HepG2 (cell line): ENCODE measurements at regions not wholly inside any gene's neighbourhood (a gene's known extent, or its start where the extent isn't known, plus 50 kb on each side); places are given as distances from the start of the nearest gene placed in this dataset.

Experiments used
- AGO2 ChIP-seq: fragments of 200-400 bp; formaldehyde crosslinking; optimal IDR thresholded peaks from 2 replicates; pipeline ENCODE3; 2017; ENCODE audit warnings: mild to moderate bottlenecking, low read depth, low read length, moderate library complexity
- ATM ChIP-seq: fragments of 450-650 bp; IDR thresholded peaks from 2 replicates; pipeline ENCODE4 v1.7.1; 2017; ENCODE audit warnings: mild to moderate bottlenecking, borderline replicate concordance
- CREM ChIP-seq, 2 experiments: sonication (generic) in 1 of 2; formaldehyde crosslinking in 1 of 2; IDR thresholded peaks; 2 replicates each; pipeline versions ENCODE4 v1.4.0 to v1.6.1; 2016 to 2020; ENCODE audit warnings: antibody characterized with exemption in 1 of 2, mild to moderate bottlenecking in 1 of 2, missing genetic modification reagents in 1 of 2
- EED ChIP-seq: sonication (generic); formaldehyde crosslinking; IDR thresholded peaks from 2 replicates; pipeline ENCODE4 v1.5.0; 2020; ENCODE audit warnings: mild to moderate bottlenecking, missing genetic modification reagents
- FOXP1 ChIP-seq, 2 experiments: fragments of 450-650 bp in 1 of 2; IDR thresholded peaks; 2 replicates each; pipeline ENCODE4 v1.6.1; 2017 to 2018; ENCODE audit warnings: antibody characterized with exemption in 1 of 2
- HDAC1 ChIP-seq: sonication (generic); formaldehyde crosslinking; IDR thresholded peaks from 2 replicates; pipeline ENCODE4 v1.5.1; 2020; ENCODE audit warnings: mild to moderate bottlenecking, missing genetic modification reagents
- HINFP ChIP-seq: sonication (generic); formaldehyde crosslinking; IDR thresholded peaks from 2 replicates; pipeline ENCODE4 v1.4.0; 2020; ENCODE audit warnings: low read depth, mild to moderate bottlenecking, missing genetic modification reagents
- IRF1 ChIP-seq: sonication (generic); formaldehyde crosslinking; IDR thresholded peaks from 2 replicates; pipeline ENCODE4 v1.4.0; 2020; ENCODE audit warnings: low read depth, mild to moderate bottlenecking, missing genetic modification reagents
- KAT8 ChIP-seq: IDR thresholded peaks from 2 replicates; pipeline ENCODE4 v1.6.1; 2016; ENCODE audit warnings: missing genetic modification reagents, missing compliant biosample characterization
- MZF1 ChIP-seq: sonication (generic); formaldehyde crosslinking; IDR thresholded peaks from 2 replicates; pipeline ENCODE4 v1.8.1; 2023; ENCODE audit warnings: mild to moderate bottlenecking, missing genetic modification reagents, borderline replicate concordance
- PHF21A ChIP-seq: sonication (generic); formaldehyde crosslinking; IDR thresholded peaks from 2 replicates; pipeline ENCODE4 v1.5.0; 2020; ENCODE audit warnings: mild to moderate bottlenecking, missing genetic modification reagents
- RELA ChIP-seq: sonication (generic); formaldehyde crosslinking; IDR thresholded peaks from 2 replicates; pipeline ENCODE4 v1.4.0; 2020; ENCODE audit warnings: missing genetic modification reagents
- REST ChIP-seq, 2 experiments: IDR thresholded peaks; 2 replicates each; pipeline ENCODE4 v1.6.1; 2011 to 2012; ENCODE audit warnings: low read length in 2 of 2, borderline replicate concordance in 1 of 2, low read depth in 1 of 2, mild to moderate bottlenecking in 1 of 2, moderate library complexity in 1 of 2
- SPEN ChIP-seq: sonication (generic); formaldehyde crosslinking; IDR thresholded peaks from 2 replicates; pipeline ENCODE4 v1.5.1; 2020; ENCODE audit warnings: low read depth, mild to moderate bottlenecking, missing genetic modification reagents
- TBL1XR1 ChIP-seq: fragments of 150-350 bp; IDR thresholded peaks from 2 replicates; pipeline ENCODE4 v1.6.1; 2014; ENCODE audit warnings: borderline replicate concordance, low read length; ENCODE audit not compliant: partially characterized antibody
- TEAD3 ChIP-seq: optimal IDR thresholded peaks from 2 replicates; pipeline ENCODE3; 2016; ENCODE audit warnings: borderline replicate concordance
- TGIF2 ChIP-seq: IDR thresholded peaks from 2 replicates; pipeline ENCODE4 v1.6.1; 2016; ENCODE audit warnings: control low read depth, missing compliant biosample characterization
- ZC3H13 ChIP-seq: sonication (generic); formaldehyde crosslinking; IDR thresholded peaks from 2 replicates; pipeline ENCODE4 v1.8.1; 2023; ENCODE audit warnings: mild to moderate bottlenecking, missing genetic modification reagents, moderate library complexity
- ZKSCAN1 ChIP-seq: fragments of 150-350 bp; IDR thresholded peaks from 2 replicates; pipeline ENCODE4 v1.6.1; 2014; ENCODE audit warnings: low read length
- ZNF275 ChIP-seq: sonication (generic); formaldehyde crosslinking; IDR thresholded peaks from 2 replicates; pipeline ENCODE4 v1.8.0; 2022; ENCODE audit warnings: missing genetic modification reagents, mild to moderate bottlenecking, inconsistent platforms, borderline replicate concordance
- ZNF367 ChIP-seq: sonication (generic); formaldehyde crosslinking; IDR thresholded peaks from 2 replicates; pipeline ENCODE4 v1.4.0; 2020; ENCODE audit warnings: missing genetic modification reagents, borderline replicate concordance
- ZNF431 ChIP-seq: sonication (generic); formaldehyde crosslinking; IDR thresholded peaks from 2 replicates; pipeline ENCODE4 v1.9.0; 2022; ENCODE audit warnings: missing genetic modification reagents, low read depth, mild to moderate bottlenecking, borderline replicate concordance
- ZNF496 ChIP-seq: sonication (generic); formaldehyde crosslinking; IDR thresholded peaks from 2 replicates; pipeline ENCODE4 v1.8.1; 2023; ENCODE audit warnings: mild to moderate bottlenecking, moderate library complexity, missing genetic modification reagents; ENCODE audit not compliant: insufficient replicate concordance
- ZNF572 ChIP-seq: sonication (generic); formaldehyde crosslinking; IDR thresholded peaks from 2 replicates; pipeline ENCODE4 v1.5.1; 2020; ENCODE audit warnings: mild to moderate bottlenecking, missing genetic modification reagents
- ZNF678 ChIP-seq: sonication (generic); formaldehyde crosslinking; IDR thresholded peaks from 2 replicates; pipeline ENCODE4 v1.4.0; 2020; ENCODE audit warnings: mild to moderate bottlenecking, missing genetic modification reagents
- ZNF768 ChIP-seq: sonication (generic); formaldehyde crosslinking; IDR thresholded peaks from 2 replicates; pipeline ENCODE4 v1.4.0; 2020; ENCODE audit warnings: missing genetic modification reagents

- TF ChIP-seq ZNF572 (CRISPR knock-in tag) (no peak), KAT8 (CRISPR knock-in tag) (no peak), RELA (CRISPR knock-in tag) (no peak), AGO2 (no peak), ZNF496 (CRISPR knock-in tag) (no peak), MZF1 (CRISPR knock-in tag) (no peak), HDAC1 (peak; percentile 35; the same call in 1 of the 2 replicates), ZKSCAN1 (no peak), ZC3H13 (CRISPR knock-in tag) (no peak), TBL1XR1 (no peak), CREM (IDR thresholded peaks at IDR 0.05) (no peak), CREM (CRISPR knock-in tag; IDR thresholded peaks at IDR 0.05) (no peak), REST (IDR thresholded peaks at IDR 0.05; ENCODE audit: borderline replicate concordance in 1 of 2, low read depth in 1 of 2, low read length in 2 of 2) (no peak), TGIF2 (CRISPR knock-in tag) (no peak), ZNF678 (no peak), SPEN (CRISPR knock-in tag) (peak; percentile 46; the same call in 1 of the 2 replicates), FOXP1 (IDR thresholded peaks at IDR 0.05) (no peak), FOXP1 (CRISPR knock-in tag; IDR thresholded peaks at IDR 0.05) (peak; percentile 63; the same call in 1 of the 2 replicates), ZNF367 (CRISPR knock-in tag) (no peak), IRF1 (CRISPR knock-in tag) (no peak), TEAD3 (CRISPR knock-in tag) (peak; percentile 78), ZNF275 (no peak), ZNF768 (CRISPR knock-in tag) (no peak), PHF21A (no peak), ZNF431 (CRISPR knock-in tag) (0 out of 2 replicates have a peak, but pooled peaks have one; percentile 35), ATM (no peak), HINFP (CRISPR knock-in tag) (no peak), EED (CRISPR knock-in tag) (no peak)
Measured at GRCh38 chr2:126982935-126983334, 84.2 kb downstream of the TEX51 start (continued).
